Tibial nerve (tissue), 4 donors: ENCODE measurements at regions not wholly inside any gene's neighbourhood (a gene's known extent, or its start where the extent isn't known, plus 50 kb on each side); places are given as distances from the start of the nearest gene placed in this dataset.
"Not testable (repeated sequence)": the region's sequence is repeated elsewhere in the genome, so short reads cannot be mapped to it uniquely, and the experiment has no call there.

Experiments
- DNase-seq, 2 donors: peaks; one replicate each; pipeline ENCODE4 v3.0.0-alpha.2; 2019; ENCODE audit warnings: low spot score in 2 of 2
- H3K27ac ChIP-seq, 4 donors: fragments of 200-600 bp; sonication (generic) in 3 of 4; one replicate each; pipeline ENCODE4 v1.5.1; 2017 to 2019; ENCODE audit warnings: mild to moderate bottlenecking in 1 of 4
- H3K27me3 ChIP-seq, 2 donors: fragments of 200-600 bp; sonication (generic) in 1 of 2; one replicate each; pipeline versions ENCODE4 v1.5.1 to v1.6.0; 2017 to 2019
- H3K36me3 ChIP-seq, 3 donors: fragments of 200-600 bp; sonication (generic); one replicate each; pipeline ENCODE4 v1.5.1; 2018 to 2019
- H3K4me1 ChIP-seq, 4 donors: fragments of 200-600 bp; sonication (generic) in 3 of 4; one replicate each; pipeline ENCODE4 v1.5.1; 2017 to 2019
- H3K4me3 ChIP-seq, 4 donors: fragments of 200-600 bp; sonication (generic) in 3 of 4; one replicate each; pipeline ENCODE4 v1.5.1; 2017 to 2019; ENCODE audit warnings: mild to moderate bottlenecking in 1 of 4, moderate library complexity in 1 of 4
- H3K9me3 ChIP-seq, 4 donors: fragments of 200-600 bp; sonication (generic) in 3 of 4; one replicate each; pipeline ENCODE4 v1.5.1; 2017 to 2019
- CTCF ChIP-seq, 5 experiments: fragments of 200-600 bp in 3 of 5; fragments of 450-650 bp in 2 of 5; sonication (generic) in 3 of 5; IDR thresholded peaks; one replicate each; pipeline ENCODE4 v1.5.1; 2016 to 2019; ENCODE audit warnings: antibody characterized with exemption in 5 of 5, mild to moderate bottlenecking in 3 of 5, moderate library complexity in 2 of 5
- EP300 ChIP-seq, 2 donors: sonication (generic); formaldehyde crosslinking; IDR thresholded peaks; one replicate each; pipeline ENCODE4 v1.6.1; 2017; ENCODE audit warnings: antibody characterized with exemption in 2 of 2, mild to moderate bottlenecking in 1 of 2
- POLR2A ChIP-seq, 2 donors: fragments of 450-650 bp; IDR thresholded peaks; one replicate each; pipeline ENCODE4 v1.6.1; 2017; ENCODE audit warnings: antibody characterized with exemption in 2 of 2, mild to moderate bottlenecking in 2 of 2, moderate library complexity in 2 of 2
- WGBS, 2 donors: methylation state at CpG; one replicate each; pipeline ENCODE4 v1.1.5; 2018; 5-methylcytosine and 5-hydroxymethylcytosine counted together

- Histone ChIP-seq H3K27me3 (no peaks in the 10 kb centered on the region), H3K27ac (no peak overlapping the region), H3K9me3 (no peaks in the 10 kb centered on the region), H3K4me3 (no peak overlapping the region), H3K4me1 (no peaks in the 10 kb centered on the region), H3K36me3 (no peaks in the 10 kb centered on the region)
- DNase-seq = no peak
- TF ChIP-seq POLR2A (IDR thresholded peaks at IDR 0.05) = no peak
These were observed 463.9 kb downstream of the PRR16 start for GRCh38 chr5:120927950-120928530.

- Histone ChIP-seq H3K36me3 (no peaks in the 10 kb centered on the region), H3K27me3 (no peaks in the 10 kb centered on the region), H3K4me1 (no peaks in the 10 kb centered on the region), H3K4me3 (no peak overlapping the region), H3K27ac (no peak overlapping the region), H3K9me3 (no peaks in the 10 kb centered on the region)
- DNase-seq = no peak
- TF ChIP-seq POLR2A (IDR thresholded peaks at IDR 0.05) (no peak), CTCF (IDR thresholded peaks at IDR 0.05) (no peak), EP300 (IDR thresholded peaks at IDR 0.05) (no peak)
These were observed 468.4 kb downstream of the PRR16 start for GRCh38 chr5:120932480-120932879.

GRCh38 chr5:120934031-120934430, 469.9 kb downstream of the PRR16 start:
- no peak for DNase-seq
- no peaks in the 10 kb centered on the region for H3K27me3 ChIP-seq
- H3K9me3 ChIP-seq = no peaks in the 10 kb centered on the region
- no peak for TF ChIP-seq POLR2A (IDR thresholded peaks at IDR 0.05)
- no peak for TF ChIP-seq CTCF (IDR thresholded peaks at IDR 0.05)
- TF ChIP-seq EP300 (IDR thresholded peaks at IDR 0.05) = no peak
- no peaks in the 10 kb centered on the region for H3K4me1 ChIP-seq
- 3 to 4% methylated on average over 1 of the region's 1 CpG for WGBS, 2 donors
- no peak overlapping the region for H3K27ac ChIP-seq
- no peak overlapping the region for H3K4me3 ChIP-seq
- no peaks in the 10 kb centered on the region for H3K36me3 ChIP-seq

- WGBS, 2 donors = 93 to 96% methylated on average over 26 to 27 of the region's 31 CpGs
- Histone ChIP-seq H3K9me3 (no peaks in the 10 kb centered on the region), H3K4me3 (no peak overlapping the region), H3K27me3 (no peaks in the 10 kb centered on the region), H3K27ac (no peak overlapping the region), H3K4me1 (no peaks in the 10 kb centered on the region), H3K36me3 (no peaks in the 10 kb centered on the region)
- TF ChIP-seq EP300 (IDR thresholded peaks at IDR 0.05) = no peak
- no peak for TF ChIP-seq CTCF (IDR thresholded peaks at IDR 0.05)
- TF ChIP-seq POLR2A (IDR thresholded peaks at IDR 0.05) = no peak
- DNase-seq = no peak
These were observed 472.6 kb downstream of the PRR16 start for GRCh38 chr5:120936652-120937051.

GRCh38 chr5:120938604-120939003, 474.5 kb downstream of the PRR16 start:
- WGBS, 2 donors = 70 to 74% methylated on average over 1 of the region's 1 CpG
- DNase-seq = no peak
- H3K36me3 ChIP-seq = no peaks in the 10 kb centered on the region
- H3K4me3 ChIP-seq = no peak overlapping the region
- no peak overlapping the region for H3K27ac ChIP-seq
- no peaks in the 10 kb centered on the region for H3K27me3 ChIP-seq
- H3K4me1 ChIP-seq = no peaks in the 10 kb centered on the region
- TF ChIP-seq POLR2A (IDR thresholded peaks at IDR 0.05) = no peak
- H3K9me3 ChIP-seq = no peaks in the 10 kb centered on the region

GRCh38 chr5:120942596-120943350, 478.7 kb downstream of the PRR16 start:
- 59 to 69% methylated on average over 8 of the region's 8 CpGs for WGBS, 2 donors
- Histone ChIP-seq H3K4me1 (no peaks in the 10 kb centered on the region), H3K4me3 (no peak overlapping the region), H3K27me3 (no peaks in the 10 kb centered on the region), H3K36me3 (no peaks in the 10 kb centered on the region), H3K27ac (no peak overlapping the region), H3K9me3 (no peaks in the 10 kb centered on the region)
- TF ChIP-seq EP300 (IDR thresholded peaks at IDR 0.05) (no peak), POLR2A (IDR thresholded peaks at IDR 0.05) (no peak), CTCF (IDR thresholded peaks at IDR 0.05) (no peak)
- no peak for DNase-seq

GRCh38 chr5:120949596-120949995, 485.5 kb downstream of the PRR16 start:
- not testable (repeated sequence) for H3K27me3 ChIP-seq, H3K4me3 ChIP-seq
- WGBS, 2 donors = 90% methylated on average over 3 to 4 of the region's 4 CpGs

GRCh38 chr5:120953445-120953844, 489.3 kb downstream of the PRR16 start:
- peaks cover 0 to 32% (median 2%) of the 10 kb centered on the region in 4 donors for H3K9me3 ChIP-seq
- 64 to 72% methylated on average over 2 of the region's 2 CpGs for WGBS, 2 donors
- H3K4me1 ChIP-seq, H3K36me3 ChIP-seq, DNase-seq, H3K4me3 ChIP-seq, H3K27me3 ChIP-seq, H3K27ac ChIP-seq: not testable (repeated sequence)

More at GRCh38 chr5:120949596-120949995, 485.5 kb downstream of the PRR16 start:
- H3K27ac ChIP-seq, DNase-seq, H3K4me1 ChIP-seq, H3K36me3 ChIP-seq: not testable (repeated sequence)
- H3K9me3 ChIP-seq = peaks cover 0 to 32% (median 2%) of the 10 kb centered on the region in 4 donors
